IMR-90 (cell line): ENCODE measurements at regions not wholly inside any gene's neighbourhood (a gene's known extent, or its start where the extent isn't known, plus 50 kb on each side); places are given as distances from the start of the nearest gene placed in this dataset.

Experiments used
- ATAC-seq: fragments of 200-7000 bp; cut with Tn5 transposase; 2 replicates; pipeline ENCODE4 v1.9.1; 2020; ENCODE audit warnings: low read depth, mild to moderate bottlenecking, moderate library complexity
- BruUV-seq: library from RNA; stranded (reverse); fragments of 400-500 nt; replicated peaks from 2 replicates; lab custom pipeline; 2021; lab: Mats Ljungman, UMichigan
- CTCF ChIA-PET: fragments of 300-600 bp; formaldehyde crosslinking; extraction: SDS; loops from one replicate; lab custom pipeline; 2021; ENCODE audit warnings: antibody characterized with exemption; lab: Yijun Ruan, JAX
- POLR2A ChIA-PET: fragments of 300-600 bp; sonication (Branson Sonifier 250); formaldehyde crosslinking; loops from one replicate; lab custom pipeline; 2022; ENCODE audit warnings: antibody characterized with exemption; ENCODE audit not compliant: unreplicated experiment; lab: Charles Lee
- DNase-seq: peaks from one replicate; pipeline ENCODE4 v3.0.0; 2013
- H2AFZ ChIP-seq: replicated peaks from 2 replicates; pipeline ENCODE3; 2013; ENCODE audit warnings: low read length, mild to moderate bottlenecking; ENCODE audit not compliant: poor library complexity
- H2AK5ac ChIP-seq: 2 replicates; pipeline ENCODE4 v1.6.1; 2013; ENCODE audit warnings: low read depth, low read length, inconsistent platforms
- H2AK9ac ChIP-seq: replicated peaks from 2 replicates; pipeline ENCODE3; 2013; ENCODE audit warnings: mild to moderate bottlenecking, low read depth, low read length, moderate library complexity; ENCODE audit not compliant: poor library complexity
- H2BK120ac ChIP-seq: 2 replicates; pipeline ENCODE4 v1.6.1; 2013; ENCODE audit warnings: low read depth, low read length, inconsistent platforms
- H2BK15ac ChIP-seq: 3 replicates; pipeline ENCODE4 v1.6.1; 2013; ENCODE audit warnings: low read depth, low read length, inconsistent platforms
- H2BK20ac ChIP-seq: 2 replicates; pipeline ENCODE4 v1.6.1; 2013; ENCODE audit warnings: low read depth, mild to moderate bottlenecking, inconsistent platforms, low read length, moderate library complexity
- H2BK5ac ChIP-seq: 2 replicates; pipeline ENCODE4 v1.6.1; 2013; ENCODE audit warnings: mild to moderate bottlenecking, low read depth, low read length, inconsistent platforms; ENCODE audit not compliant: poor library complexity, severe bottlenecking
- H3K14ac ChIP-seq: replicated peaks from 2 replicates; pipeline ENCODE4 v1.6.1; 2013; ENCODE audit warnings: low read depth, low read length, inconsistent platforms
- H3K18ac ChIP-seq: 2 replicates; pipeline ENCODE4 v1.6.1; 2013; ENCODE audit warnings: low read depth, low read length, control low read depth
- H3K23ac ChIP-seq: 2 replicates; pipeline ENCODE4 v1.6.1; 2013; ENCODE audit warnings: low read depth, low read length, inconsistent platforms
- H3K27ac ChIP-seq: 2 replicates; pipeline ENCODE4 v1.5.1; 2013; ENCODE audit warnings: mild to moderate bottlenecking, control low read depth, low read length; ENCODE audit not compliant: insufficient read depth
- H3K27me3 ChIP-seq: 2 replicates; pipeline ENCODE4 v1.6.1; 2013; ENCODE audit warnings: low read length; ENCODE audit not compliant: control insufficient read depth, insufficient read depth
- H3K36me3 ChIP-seq: 2 replicates; pipeline ENCODE4 v1.6.1; 2013; ENCODE audit warnings: low read length, mixed read lengths; ENCODE audit not compliant: control insufficient read depth, insufficient read depth
- H3K4ac ChIP-seq: 2 replicates; pipeline ENCODE4 v1.6.1; 2013; ENCODE audit warnings: low read depth, low read length, inconsistent platforms
- H3K4me1 ChIP-seq: 2 replicates; pipeline ENCODE4 v1.6.1; 2013; ENCODE audit warnings: low read length, mixed read lengths; ENCODE audit not compliant: control insufficient read depth, insufficient read depth
- H3K4me2 ChIP-seq: 2 replicates; pipeline ENCODE4 v1.6.1; 2013; ENCODE audit warnings: low read depth, mild to moderate bottlenecking, control low read depth, low read length, moderate library complexity
- H3K4me3 ChIP-seq: 2 replicates; pipeline ENCODE4 v1.5.1; 2013; ENCODE audit warnings: low read depth, mild to moderate bottlenecking, control low read depth, low read length, moderate library complexity; ENCODE audit not compliant: insufficient read depth
- H3K56ac ChIP-seq: 2 replicates; pipeline ENCODE4 v1.6.1; 2013; ENCODE audit warnings: low read length, inconsistent platforms; ENCODE audit not compliant: insufficient read depth; ENCODE audit errors: extremely low read depth
- H3K79me1 ChIP-seq, 2 experiments: 2 replicates each; pipeline ENCODE4 v1.6.1; 2013; ENCODE audit warnings: low read length in 2 of 2, inconsistent platforms in 1 of 2, low read depth in 1 of 2
- H3K9ac ChIP-seq: 2 replicates; pipeline ENCODE4 v1.6.1; 2013; ENCODE audit warnings: low read depth, low read length, control low read depth
- H3K9me1 ChIP-seq: 2 replicates; pipeline ENCODE4 v1.6.1; 2013; ENCODE audit warnings: low read length, inconsistent platforms; ENCODE audit not compliant: insufficient read depth
- H3K9me3 ChIP-seq: 2 replicates; pipeline ENCODE4 v1.6.1; 2013; ENCODE audit warnings: low read length; ENCODE audit not compliant: control insufficient read depth, insufficient read depth
- H4K20me1 ChIP-seq: 2 replicates; pipeline ENCODE4 v1.6.1; 2013; ENCODE audit warnings: low read length, inconsistent platforms; ENCODE audit not compliant: insufficient read depth
- H4K5ac ChIP-seq: 2 replicates; pipeline ENCODE4 v1.6.1; 2013; ENCODE audit warnings: mild to moderate bottlenecking, low read depth, low read length, control low read depth
- H4K8ac ChIP-seq, 2 experiments: 2 replicates each; pipeline ENCODE4 v1.6.1; 2013; ENCODE audit warnings: low read depth in 2 of 2, low read length in 2 of 2, control low read depth in 1 of 2, inconsistent platforms in 1 of 2
- H4K91ac ChIP-seq: 2 replicates; pipeline ENCODE4 v1.6.1; 2013; ENCODE audit warnings: low read depth, low read length, inconsistent platforms; ENCODE audit not compliant: insufficient read depth
- BHLHE40 ChIP-seq: fragments of 150-350 bp; IDR thresholded peaks from 2 replicates; pipeline ENCODE4 v1.6.1; 2016; ENCODE audit warnings: mild to moderate bottlenecking, low read depth, low read length
- CEBPB ChIP-seq: IDR thresholded peaks from 2 replicates; pipeline ENCODE4 v1.6.1; 2012; ENCODE audit warnings: low read depth, low read length, improper control_type of control experiment
- CHD1 ChIP-seq: IDR thresholded peaks from 2 replicates; pipeline ENCODE4 v1.6.1; 2012; ENCODE audit warnings: low read depth, low read length, improper control_type of control experiment
- ELK1 ChIP-seq: fragments of 150-350 bp; IDR thresholded peaks from 2 replicates; pipeline ENCODE4 v1.6.1; 2016; ENCODE audit warnings: low read depth, mild to moderate bottlenecking, low read length, moderate library complexity, borderline replicate concordance
- FOS ChIP-seq: fragments of 150-350 bp; IDR thresholded peaks from 2 replicates; pipeline ENCODE4 v1.6.1; 2016; ENCODE audit warnings: low read depth, low read length
- MAFK ChIP-seq: IDR thresholded peaks from 2 replicates; pipeline ENCODE4 v1.6.1; 2012; ENCODE audit warnings: low read depth, low read length, improper control_type of control experiment
- MAZ ChIP-seq: IDR thresholded peaks from 2 replicates; pipeline ENCODE4 v1.6.1; 2012; ENCODE audit warnings: low read depth, mild to moderate bottlenecking, low read length, improper control_type of control experiment, moderate library complexity, borderline replicate concordance
- MXI1 ChIP-seq: IDR thresholded peaks from 2 replicates; pipeline ENCODE4 v1.6.1; 2012; ENCODE audit warnings: low read depth, mild to moderate bottlenecking, low read length, moderate library complexity, borderline replicate concordance
- NFE2L2 ChIP-seq: fragments of 150-350 bp; IDR thresholded peaks from 2 replicates; pipeline ENCODE4 v1.6.1; 2016; ENCODE audit warnings: low read depth, mild to moderate bottlenecking, low read length
- POLR2A ChIP-seq: IDR thresholded peaks from 2 replicates; pipeline ENCODE4 v1.6.1; 2012; ENCODE audit warnings: mild to moderate bottlenecking, low read depth, low read length
- RAD21 ChIP-seq: IDR thresholded peaks from 2 replicates; pipeline ENCODE4 v1.6.1; 2012; ENCODE audit warnings: low read length, improper control_type of control experiment
- RCOR1 ChIP-seq: IDR thresholded peaks from 2 replicates; pipeline ENCODE4 v1.6.1; 2012; ENCODE audit warnings: mild to moderate bottlenecking, low read length, improper control_type of control experiment; ENCODE audit not compliant: insufficient replicate concordance
- RFX5 ChIP-seq: IDR thresholded peaks from 2 replicates; pipeline ENCODE4 v1.8.0; 2012; ENCODE audit warnings: low read depth, mild to moderate bottlenecking, low read length, moderate library complexity
- SMC3 ChIP-seq: fragments of 150-350 bp; IDR thresholded peaks from 2 replicates; pipeline ENCODE4 v1.6.1; 2016; ENCODE audit warnings: low read depth, mild to moderate bottlenecking, antibody characterized with exemption, low read length, moderate library complexity
- USF2 ChIP-seq: fragments of 150-350 bp; IDR thresholded peaks from 2 replicates; pipeline ENCODE4 v1.6.1; 2017; ENCODE audit warnings: mild to moderate bottlenecking, antibody characterized with exemption, low read length, low read depth
- WGBS, 2 experiments: methylation state at CpG; one replicate each; pipeline versions ENCODE4 v1.1.5 to v1.1.7; 2013; ENCODE audit warnings: missing lambda C conversion rate in 2 of 2; ENCODE audit not compliant: insufficient read length in 1 of 2; ENCODE audit errors: extremely low coverage in 2 of 2; 5-methylcytosine and 5-hydroxymethylcytosine counted together
- dilution Hi-C: fragments of 300-500 bp; cut with HindIII; formaldehyde crosslinking; loops from one replicate; pipeline ENCODE4 v1.14.3; 2018; ENCODE audit warnings: low sequenced_read_pairs; ENCODE audit not compliant: unreplicated experiment
- in situ Hi-C: fragments of 300-500 bp; cut with MboI; formaldehyde crosslinking; loops from 3 replicates; pipeline ENCODE4 v1.14.3; 2019; ENCODE audit warnings: low sequenced_read_pairs, inconsistent platforms, mixed read lengths
- intact Hi-C: fragments of 100-400 bp; cut with micrococcal nuclease; formaldehyde crosslinking; loops from 2 replicates; pipeline ENCODE4 v1.10.0; 2022

- in situ Hi-C loops = loop anchor here (5.0 kb wide), 1 partner anchor 122 kb away; no protein-coding TSS in a partner anchor
- Histone ChIP-seq H4K91ac (peak overlapping the region; percentile 34; the same call in 1 of the 2 replicates), H3K9ac (no peak overlapping the region), H2BK5ac (no peak overlapping the region), H3K9me1 (peaks cover 8% of the 10 kb centered on the region), H3K79me1 (peaks cover 6 to 18% of the 10 kb centered on the region in 2 experiments; a peak in 3 of 4 replicates), H3K27me3 (no peaks in the 10 kb centered on the region), H2BK15ac (peak overlapping the region; percentile 54; the same call in 1 of the 3 replicates), H2AK9ac (peak overlapping the region; percentile 68), H2BK120ac (peak overlapping the region; percentile 64), H3K27ac (no peak overlapping the region), H3K18ac (no peak overlapping the region), H3K4me1 (peaks cover 13% of the 10 kb centered on the region), H3K4ac (peak overlapping the region; percentile 75), H4K20me1 (no peaks in the 10 kb centered on the region), H4K8ac (0 out of 4 replicates have a peak overlapping the region, but pooled peaks of 1 of the 2 experiments have one; percentile 24), H3K23ac (no peak overlapping the region), H3K56ac (no peak overlapping the region), H3K36me3 (no peaks in the 10 kb centered on the region), H2BK20ac (no peak overlapping the region; the same call in 1 of the 2 replicates), H3K14ac (0 out of 2 replicates have a peak overlapping the region, but pooled peaks have one; percentile 6), H3K9me3 (no peaks in the 10 kb centered on the region), H3K4me2 (no peak overlapping the region), H2AFZ (peak overlapping the region; percentile 54), H3K4me3 (no peak overlapping the region), H4K5ac (no peak overlapping the region), H2AK5ac (peak overlapping the region; percentile 44)
- DNase-seq = peak; percentile 47
- ChIA-PET CTCF (interaction anchor here (0.6 to 1.4 kb wide), 6 partner anchors 16 to 178 kb away, joined by 3 to 4 read pairs (median 4); no protein-coding TSS in a partner anchor), POLR2A (interaction anchor here (0.6 kb wide), 1 partner anchor 9 kb away, joined by 3 read pairs; no protein-coding TSS in a partner anchor)
- no peak for ATAC-seq
- no TSS peak for BruUV-seq
- no CpG with 5 or more reads among the region's 8 CpGs for WGBS, 2 experiments
- intact Hi-C loops = no loop called here
- dilution Hi-C loops = no loop called here
- TF ChIP-seq NFE2L2 (peak; percentile 24; the same call in 1 of the 2 replicates), POLR2A (no peak), CHD1 (no peak), USF2 (no peak), RFX5 (no peak), CEBPB (no peak), MXI1 (no peak), MAFK (no peak), BHLHE40 (no peak), MAZ (0 out of 2 replicates have a peak, but pooled peaks have one; percentile 7), RAD21 (0 out of 2 replicates have a peak, but pooled peaks have one; percentile 26), ELK1 (no peak), SMC3 (0 out of 2 replicates have a peak, but pooled peaks have one; percentile 15), RCOR1 (no peak), FOS (no peak)
Measured at GRCh38 chr5:149439899-149440542, 60.9 kb upstream of the IL17B start.
